ENCODE measurements at regions not wholly inside any gene's neighbourhood (a gene's known extent, or its start where the extent isn't known, plus 50 kb on each side); places are given as distances from the start of the nearest gene placed in this dataset.

- DNase-seq (ENCODE audit: low read depth): no peak
Observed at GRCh38 chr1:30319765-30320580, 403.4 kb downstream of the MATN1 start.

- DNase-seq (ENCODE audit: low read depth): no peak
Observed at GRCh38 chr1:30318864-30319718, 404.3 kb downstream of the MATN1 start.

DNA sequence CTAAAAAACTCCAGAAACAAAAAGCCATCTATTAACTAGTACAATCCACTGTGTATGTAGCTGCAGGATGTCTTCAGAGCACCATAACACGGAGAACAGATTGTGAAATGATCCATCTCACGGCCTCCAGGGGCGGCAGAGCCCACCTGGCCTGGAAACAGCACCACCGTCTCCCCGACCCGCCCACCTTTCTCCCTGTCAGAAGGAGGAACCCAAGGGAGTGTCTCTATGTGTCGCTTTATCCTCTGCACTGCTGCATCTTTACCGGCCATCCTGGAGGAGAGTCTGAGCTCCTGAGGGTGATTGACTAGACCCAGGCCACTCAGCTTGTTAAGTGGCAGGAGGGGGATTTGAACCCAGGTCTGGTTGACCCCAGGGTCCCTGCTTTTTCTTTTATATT is 405.0 kb downstream of the MATN1 start:
- no peak for DNase-seq (ENCODE audit: low read depth)

DNA sequence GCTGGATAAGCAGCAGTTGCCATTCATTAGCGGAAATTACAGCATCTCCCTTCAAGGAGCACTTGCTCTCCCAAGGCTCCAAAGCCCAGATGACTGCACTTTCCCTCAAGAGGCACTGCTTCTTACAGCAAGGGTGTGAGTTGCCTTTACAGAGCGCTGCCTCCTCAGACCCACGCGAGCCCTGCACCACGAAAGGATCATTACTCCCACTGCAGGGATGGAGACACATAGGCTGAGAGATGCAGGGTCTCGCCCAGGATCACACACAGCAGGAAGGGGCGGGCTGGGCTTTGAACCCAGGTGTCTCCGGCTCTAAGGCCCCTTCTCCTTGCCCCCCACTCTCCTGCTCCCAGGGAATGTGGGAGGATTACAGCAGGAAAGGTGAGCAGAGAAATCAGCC is 405.5 kb downstream of the MATN1 start:
- DNase-seq (ENCODE audit: low read depth): no peak

GRCh38 chr1:30316056-30316455 is 407.3 kb downstream of the MATN1 start:
- DNase-seq (ENCODE audit: low read depth): no peak

- peak; percentile 14 for DNase-seq (ENCODE audit: low read depth)
Observed at GRCh38 chr1:30315185-30315960, 408.0 kb downstream of the MATN1 start.

DNA sequence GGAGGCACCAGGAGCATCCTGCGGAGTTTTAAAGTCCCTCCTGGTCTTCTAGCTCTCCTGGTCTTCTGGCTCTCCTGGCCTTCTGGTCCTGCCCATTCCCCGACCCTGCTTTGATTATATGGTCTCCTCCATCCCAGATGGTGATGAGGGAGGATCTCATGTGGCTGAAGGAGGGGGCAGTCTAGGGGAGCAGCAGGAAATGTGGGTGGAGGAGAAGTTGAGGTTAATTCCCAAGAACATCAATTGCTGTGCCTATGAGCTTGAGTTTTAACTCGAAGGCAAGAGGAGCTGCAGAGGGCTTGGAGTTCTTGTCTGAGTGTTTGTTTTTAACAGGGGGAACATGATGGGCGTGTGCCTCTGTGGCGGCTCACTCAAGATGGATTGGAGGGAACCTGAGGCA is 408.8 kb downstream of the MATN1 start:
- DNase-seq (ENCODE audit: low read depth): no peak

DNA sequence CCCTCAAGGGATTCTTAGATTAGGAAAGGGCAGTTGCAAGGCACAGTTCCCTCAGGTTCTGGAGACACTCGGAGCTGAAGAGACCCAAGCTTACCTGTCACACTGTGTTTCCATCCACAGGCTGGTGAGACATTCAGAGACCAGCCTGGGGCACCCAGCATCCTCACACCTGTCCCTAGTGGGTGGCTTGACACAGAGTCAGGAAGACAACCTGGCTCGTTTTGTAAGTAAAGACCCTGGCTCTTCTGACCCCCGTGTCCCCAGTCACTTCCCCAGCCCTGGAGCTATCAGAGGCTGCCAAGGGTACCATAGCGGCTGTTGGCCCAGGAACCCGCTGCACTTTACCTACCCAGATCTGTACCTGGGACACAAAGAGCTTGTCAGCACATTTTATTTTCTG is 409.8 kb downstream of the MATN1 start:
- DNase-seq (ENCODE audit: low read depth): no peak

DNA sequence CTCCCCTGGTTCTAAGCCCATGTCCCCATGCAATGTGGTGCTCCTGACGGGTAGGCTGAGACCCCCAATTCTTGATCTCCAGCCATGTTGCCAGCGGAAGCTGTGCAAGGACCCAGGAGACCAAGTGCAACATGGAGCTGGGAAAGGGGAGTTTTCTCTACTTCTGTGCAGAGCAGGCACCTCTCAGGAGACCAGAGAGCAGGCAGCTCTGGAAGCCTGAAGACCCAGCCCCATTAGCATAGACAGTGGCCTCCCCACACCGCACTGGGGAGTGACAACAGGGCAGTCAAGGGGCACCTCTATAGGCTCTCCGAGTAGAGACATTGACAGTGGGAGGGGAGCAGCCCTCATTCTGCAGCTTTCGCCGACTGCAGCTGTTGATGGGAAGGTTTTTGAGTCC is 410.2 kb downstream of the MATN1 start:
- DNase-seq (ENCODE audit: low read depth): no peak

- no peak for DNase-seq (ENCODE audit: low read depth)
Observed at GRCh38 chr1:30312226-30312625, 411.2 kb downstream of the MATN1 start.

GRCh38 chr1:30311749-30312148 is 411.6 kb downstream of the MATN1 start:
- DNase-seq (ENCODE audit: low read depth): no peak

- DNase-seq (ENCODE audit: low read depth): no peak
Observed at GRCh38 chr1:30310966-30311742, 412.2 kb downstream of the MATN1 start.

GRCh38 chr1:30307182-30307581 is 416.2 kb downstream of the MATN1 start:
- no peak for DNase-seq (ENCODE audit: low read depth)

- no peak for DNase-seq (ENCODE audit: low read depth)
Observed at GRCh38 chr1:30305519-30305918, 417.9 kb downstream of the MATN1 start.

GRCh38 chr1:30305061-30305460 is 418.3 kb downstream of the MATN1 start:
- DNase-seq (ENCODE audit: low read depth): no peak

GRCh38 chr1:30304080-30304479 is 419.3 kb downstream of the MATN1 start:
- no peak for DNase-seq (ENCODE audit: low read depth)

- DNase-seq (ENCODE audit: low read depth): no peak
Observed at GRCh38 chr1:30303387-30303786, 420.0 kb downstream of the MATN1 start.

GRCh38 chr1:30302858-30303257 is 420.5 kb downstream of the MATN1 start:
- no peak for DNase-seq (ENCODE audit: low read depth)

- no peak for DNase-seq (ENCODE audit: low read depth)
Observed at GRCh38 chr1:30300669-30301068, 422.7 kb downstream of the MATN1 start.

- DNase-seq (ENCODE audit: low read depth): no peak
Observed at GRCh38 chr1:30299393-30299792, 424.0 kb downstream of the MATN1 start.

DNA sequence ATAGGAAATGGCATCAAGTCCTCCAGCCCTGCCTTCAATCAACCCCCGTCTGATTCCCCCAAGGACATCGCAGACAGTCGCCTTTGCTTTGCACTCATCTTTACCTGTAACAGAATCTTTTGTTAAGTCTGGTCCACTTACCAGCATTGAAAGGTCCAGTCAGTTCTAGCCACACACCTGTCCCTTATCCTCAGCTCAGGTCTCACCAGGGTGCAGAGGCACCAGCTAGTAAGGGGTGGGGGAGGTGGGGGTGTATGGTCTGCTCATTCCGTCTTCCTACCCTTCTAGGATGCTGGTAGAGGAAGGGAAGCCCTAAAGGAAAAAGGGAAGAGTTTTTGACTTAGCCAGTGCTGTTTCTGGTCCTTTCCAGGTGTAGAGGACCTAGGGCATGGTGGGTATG is 427.7 kb downstream of the MATN1 start:
- DNase-seq (ENCODE audit: low read depth): no peak

DNA sequence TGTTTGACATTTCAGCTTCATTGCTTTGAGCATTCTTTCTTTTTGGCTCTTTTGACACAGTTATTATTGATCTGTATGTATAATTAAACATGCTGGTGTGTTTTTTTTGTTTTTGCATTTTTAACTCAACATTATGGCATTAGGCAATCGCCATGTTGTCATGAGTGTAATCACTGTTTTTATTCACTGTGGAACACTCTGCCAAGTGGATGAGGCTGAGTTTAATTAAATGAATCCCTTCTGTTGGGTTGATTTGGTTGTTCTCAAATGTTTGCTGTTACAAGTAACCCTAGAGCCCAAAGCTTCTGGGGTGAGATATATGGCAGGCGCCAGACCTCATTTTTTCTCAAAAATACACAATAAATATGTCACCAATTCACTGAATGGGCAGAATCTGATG is 428.1 kb downstream of the MATN1 start:
- no peak for DNase-seq (ENCODE audit: low read depth)
